K562 (cell line): ENCODE measurements at regions not wholly inside any gene's neighbourhood (a gene's known extent, or its start where the extent isn't known, plus 50 kb on each side); places are given as distances from the start of the nearest gene placed in this dataset.

Experiments used
- ATF2 ChIP-seq: sonication (generic); formaldehyde crosslinking; IDR thresholded peaks from 2 replicates; pipeline ENCODE4 v1.8.1; 2022; ENCODE audit warnings: missing genetic modification reagents
- DNMT1 ChIP-seq: fragments of 450-650 bp; IDR thresholded peaks from 2 replicates; pipeline ENCODE4 v1.6.1; 2016; ENCODE audit warnings: antibody characterized with exemption, mild to moderate bottlenecking
- FOXP1 ChIP-seq: sonication (generic); formaldehyde crosslinking; IDR thresholded peaks from 2 replicates; pipeline ENCODE4 v1.8.0; 2022; ENCODE audit warnings: mild to moderate bottlenecking, missing genetic modification reagents
- MYC ChIP-seq, 2 experiments: fragments of 250-450 bp in 1 of 2; sonication (Bioruptor Pico) in 1 of 2; IDR thresholded peaks; 2 replicates each; pipeline versions ENCODE4 v1.5.1 to v1.6.1; 2012 to 2021; ENCODE audit warnings: low read depth in 2 of 2, borderline replicate concordance in 1 of 2, improper control_type of control experiment in 1 of 2, low read length in 1 of 2, mild to moderate bottlenecking in 1 of 2, moderate library complexity in 1 of 2
- TBL1XR1 ChIP-seq, 2 experiments: IDR thresholded peaks; 2 replicates each; pipeline ENCODE4 v1.6.1; 2012; ENCODE audit warnings: improper control_type of control experiment in 2 of 2, low read length in 2 of 2, mild to moderate bottlenecking in 1 of 2
- ZNF140 ChIP-seq: fragments of 250-450 bp; sonication (Bioruptor Pico); IDR thresholded peaks from 2 replicates; pipeline ENCODE4 v1.8.0; 2021; ENCODE audit warnings: moderate library complexity, mild to moderate bottlenecking, inconsistent platforms

- TF ChIP-seq MYC (IDR thresholded peaks at IDR 0.05; ENCODE audit: low read depth, low read length) (no peak), MYC (CRISPR knock-in tag; IDR thresholded peaks at IDR 0.05; ENCODE audit: borderline replicate concordance, low read depth) (no peak), FOXP1 (CRISPR knock-in tag) (no peak), ZNF140 (CRISPR knock-in tag) (no peak), ATF2 (no peak), TBL1XR1 (IDR thresholded peaks at IDR 0.05; ENCODE audit: low read length in 2 of 2) (no peak), DNMT1 (no peak)
These were observed 67.8 kb upstream of the POLG start for GRCh38 chr15:89402518-89402805.
